Stimulated activated CD4-positive, alpha-beta T cell treated with anti-CD3 and anti-CD28 coated beads, Interleukin-4, amount 100 ng/mL, for 4 hours (primary cell): ENCODE measurements at regions not wholly inside any gene's neighbourhood (a gene's known extent, or its start where the extent isn't known, plus 50 kb on each side); places are given as distances from the start of the nearest gene placed in this dataset.

ENCODE experiments used
- DNase-seq, 2 experiments: peaks; one replicate each; pipeline ENCODE4 v3.0.0-alpha.2; 2020

- DNase-seq = no peak
These were observed 100.9 kb upstream of the NKX1-1 start for GRCh38 chr4:1506956-1507721.

GRCh38 chr4:1505511-1506460 lies 99.5 kb upstream of the NKX1-1 start:
- DNase-seq = no peak

- no peak for DNase-seq
These were observed 98.6 kb upstream of the NKX1-1 start for GRCh38 chr4:1504595-1505500.

GRCh38 chr4:1503583-1504471 lies 97.6 kb upstream of the NKX1-1 start:
- no peak for DNase-seq

- DNase-seq = no peak
These were observed 96.7 kb upstream of the NKX1-1 start for GRCh38 chr4:1502976-1503375.

- DNase-seq = no peak
These were observed 96.3 kb upstream of the NKX1-1 start for GRCh38 chr4:1502501-1502886.

- DNase-seq = no peak
These were observed 95.7 kb upstream of the NKX1-1 start for GRCh38 chr4:1501754-1502500.

GRCh38 chr4:1500966-1501753 lies 94.9 kb upstream of the NKX1-1 start:
- DNase-seq = no peak

GRCh38 chr4:1500231-1500965 lies 94.2 kb upstream of the NKX1-1 start:
- no peak for DNase-seq

- DNase-seq = no peak
These were observed 93.2 kb upstream of the NKX1-1 start for GRCh38 chr4:1499465-1499864.

- DNase-seq = no peak
These were observed 91.1 kb upstream of the NKX1-1 start for GRCh38 chr4:1497189-1497801.

- no peak for DNase-seq
These were observed 89.9 kb upstream of the NKX1-1 start for GRCh38 chr4:1496116-1496642.

- no peak for DNase-seq
These were observed 89.3 kb upstream of the NKX1-1 start for GRCh38 chr4:1495416-1496115.

GRCh38 chr4:1494416-1495315 lies 88.4 kb upstream of the NKX1-1 start:
- no peak for DNase-seq

GRCh38 chr4:1493540-1494287 lies 87.5 kb upstream of the NKX1-1 start:
- no peak for DNase-seq
